Calu3 (cell line): ENCODE measurements at regions not wholly inside any gene's neighbourhood (a gene's known extent, or its start where the extent isn't known, plus 50 kb on each side); places are given as distances from the start of the nearest gene placed in this dataset.

Source experiments
- BruUV-seq: library from RNA; stranded (reverse); fragments of 400-500 nt; replicated peaks from 2 replicates; lab custom pipeline; 2021; lab: Mats Ljungman, UMichigan
- CTCF ChIA-PET: fragments of 300-600 bp; sonication (Branson Sonifier 250); formaldehyde crosslinking; loops from one replicate; lab custom pipeline; 2022; ENCODE audit warnings: antibody characterized with exemption; lab: Charles Lee
- DNase-seq: peaks from one replicate; pipeline ENCODE4 v3.0.0; 2022
- H3K27ac Mint-ChIP-seq: one replicate; pipeline ENCODE4 v1.8.0; 2022; ENCODE audit warnings: mixed read lengths; ENCODE audit not compliant: unreplicated experiment
- H3K27me3 Mint-ChIP-seq: one replicate; pipeline ENCODE4 v1.8.0; 2022; ENCODE audit warnings: mixed read lengths; ENCODE audit not compliant: unreplicated experiment
- H3K36me3 Mint-ChIP-seq: one replicate; pipeline ENCODE4 v1.8.0; 2022; ENCODE audit warnings: mild to moderate bottlenecking, moderate library complexity, mixed read lengths; ENCODE audit not compliant: insufficient read depth, unreplicated experiment
- H3K4me1 Mint-ChIP-seq: one replicate; pipeline ENCODE4 v1.8.0; 2022; ENCODE audit warnings: mild to moderate bottlenecking, low read depth, mixed read lengths; ENCODE audit not compliant: unreplicated experiment
- H3K4me3 Mint-ChIP-seq: one replicate; pipeline ENCODE4 v1.8.0; 2022; ENCODE audit warnings: mild to moderate bottlenecking, low read depth, moderate library complexity, mixed read lengths; ENCODE audit not compliant: unreplicated experiment
- H3K9me3 Mint-ChIP-seq: one replicate; pipeline ENCODE4 v1.8.0; 2022; ENCODE audit warnings: low read depth, mixed read lengths; ENCODE audit not compliant: unreplicated experiment
- intact Hi-C: fragments of 100-400 bp; cut with micrococcal nuclease; formaldehyde crosslinking; loops from one replicate; pipeline ENCODE4 v1.10.0; 2022; ENCODE audit not compliant: unreplicated experiment
- TF ChIP-seq, protein P1 (sequence below): fragments of 200-600 bp; IDR thresholded peaks from one replicate; pipeline ENCODE4 v1.8.0; 2022; ENCODE audit warnings: antibody characterized with exemption; ENCODE audit not compliant: unreplicated experiment

DNA sequence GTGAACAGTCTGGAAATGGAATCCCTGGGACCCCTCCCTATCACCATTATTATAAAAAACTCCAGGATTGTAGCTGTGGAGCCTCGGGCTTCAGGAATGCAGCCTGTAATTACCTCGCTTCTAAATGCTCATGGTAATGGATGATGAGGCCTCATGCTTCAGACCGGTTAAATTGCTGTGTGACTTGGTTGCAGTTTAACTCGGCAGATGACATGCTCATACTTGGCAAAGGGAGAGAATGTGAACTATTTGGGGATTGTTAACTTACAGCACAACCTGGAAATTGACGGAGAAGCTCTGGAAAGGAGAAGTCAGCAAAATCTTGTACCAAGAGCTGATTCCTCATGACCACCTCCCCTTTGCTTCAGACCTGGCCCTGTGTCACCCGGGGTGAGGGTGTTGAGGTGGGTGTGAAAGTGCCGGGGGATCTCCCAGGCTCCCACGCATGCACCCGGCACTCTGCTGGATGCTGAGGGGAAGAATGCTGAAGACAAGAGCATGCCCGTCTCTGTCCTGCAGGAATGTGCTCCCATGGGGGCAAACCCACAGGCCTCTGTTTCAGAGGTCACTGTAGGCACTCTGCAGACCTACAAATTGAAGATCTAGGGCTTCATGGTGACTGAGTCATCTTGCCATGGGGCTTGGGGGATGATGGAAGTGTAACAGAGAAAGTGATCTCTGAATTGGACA is 364.8 kb downstream of the RPS6KC1 start:
- H3K4me1 Mint-ChIP-seq: no peaks in the 10 kb centered on the region
- TF ChIP-seq, protein P1, sequence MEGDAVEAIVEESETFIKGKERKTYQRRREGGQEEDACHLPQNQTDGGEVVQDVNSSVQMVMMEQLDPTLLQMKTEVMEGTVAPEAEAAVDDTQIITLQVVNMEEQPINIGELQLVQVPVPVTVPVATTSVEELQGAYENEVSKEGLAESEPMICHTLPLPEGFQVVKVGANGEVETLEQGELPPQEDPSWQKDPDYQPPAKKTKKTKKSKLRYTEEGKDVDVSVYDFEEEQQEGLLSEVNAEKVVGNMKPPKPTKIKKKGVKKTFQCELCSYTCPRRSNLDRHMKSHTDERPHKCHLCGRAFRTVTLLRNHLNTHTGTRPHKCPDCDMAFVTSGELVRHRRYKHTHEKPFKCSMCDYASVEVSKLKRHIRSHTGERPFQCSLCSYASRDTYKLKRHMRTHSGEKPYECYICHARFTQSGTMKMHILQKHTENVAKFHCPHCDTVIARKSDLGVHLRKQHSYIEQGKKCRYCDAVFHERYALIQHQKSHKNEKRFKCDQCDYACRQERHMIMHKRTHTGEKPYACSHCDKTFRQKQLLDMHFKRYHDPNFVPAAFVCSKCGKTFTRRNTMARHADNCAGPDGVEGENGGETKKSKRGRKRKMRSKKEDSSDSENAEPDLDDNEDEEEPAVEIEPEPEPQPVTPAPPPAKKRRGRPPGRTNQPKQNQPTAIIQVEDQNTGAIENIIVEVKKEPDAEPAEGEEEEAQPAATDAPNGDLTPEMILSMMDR: no peak
- DNase-seq: no peak
- no TSS peak for BruUV-seq
- peaks cover under 1% of the 10 kb centered on the region for H3K9me3 Mint-ChIP-seq
- no peak overlapping the region for H3K4me3 Mint-ChIP-seq
- intact Hi-C loops: no loop called here
- H3K27me3 Mint-ChIP-seq: peaks cover 94% of the 10 kb centered on the region
- H3K27ac Mint-ChIP-seq: no peak overlapping the region
- CTCF ChIA-PET: no interaction called here
- no peaks in the 10 kb centered on the region for H3K36me3 Mint-ChIP-seq

DNA sequence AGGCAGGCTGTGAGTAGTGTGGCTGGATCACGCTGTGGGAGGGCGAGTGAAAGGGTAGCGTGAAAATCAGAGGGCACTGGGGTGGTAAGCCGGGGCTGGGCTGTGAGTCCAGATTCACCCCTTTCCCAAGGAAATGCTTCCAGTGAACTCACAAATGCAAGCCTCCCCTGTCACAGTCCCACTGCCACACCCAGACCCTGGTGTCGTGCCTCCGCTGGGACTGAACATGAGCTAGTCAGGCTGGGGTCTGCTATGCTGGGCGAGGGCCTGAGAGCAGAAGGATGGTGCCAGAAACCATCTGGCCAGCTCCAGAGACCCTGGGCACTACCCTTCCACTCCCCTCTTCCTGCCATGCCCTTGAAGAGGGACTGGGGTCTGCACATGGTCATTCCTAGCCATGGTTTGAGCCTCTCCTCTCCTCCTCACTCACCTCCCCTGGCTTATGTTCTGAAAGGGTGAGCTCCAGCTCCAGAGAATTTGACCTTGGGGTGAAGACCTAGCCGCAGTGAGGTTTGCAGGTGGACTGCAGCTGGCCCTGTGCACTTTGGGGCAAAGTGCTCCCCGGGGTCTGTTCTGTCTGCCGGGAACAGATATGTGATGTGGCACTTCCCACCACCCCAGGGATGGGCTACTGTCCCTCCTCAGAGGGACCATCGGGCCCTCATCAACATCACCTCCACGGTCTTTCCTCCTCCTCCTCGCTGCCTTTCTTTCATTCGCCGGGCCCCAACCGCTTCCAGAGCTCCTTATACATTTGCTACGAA is 365.6 kb downstream of the RPS6KC1 start:
- intact Hi-C loops: no loop called here
- no TSS peak for BruUV-seq
- Mint-ChIP-seq H3K27ac (no peak overlapping the region), H3K4me3 (no peak overlapping the region), H3K27me3 (peaks cover 86% of the 10 kb centered on the region), H3K9me3 (no peaks in the 10 kb centered on the region), H3K4me1 (no peaks in the 10 kb centered on the region), H3K36me3 (no peaks in the 10 kb centered on the region)
- TF ChIP-seq, protein P1: no peak
- CTCF ChIA-PET: no interaction called here
- DNase-seq: no peak

GRCh38 chr1:213417225-213417820 is 366.3 kb downstream of the RPS6KC1 start:
- H3K9me3 Mint-ChIP-seq: no peaks in the 10 kb centered on the region

DNA sequence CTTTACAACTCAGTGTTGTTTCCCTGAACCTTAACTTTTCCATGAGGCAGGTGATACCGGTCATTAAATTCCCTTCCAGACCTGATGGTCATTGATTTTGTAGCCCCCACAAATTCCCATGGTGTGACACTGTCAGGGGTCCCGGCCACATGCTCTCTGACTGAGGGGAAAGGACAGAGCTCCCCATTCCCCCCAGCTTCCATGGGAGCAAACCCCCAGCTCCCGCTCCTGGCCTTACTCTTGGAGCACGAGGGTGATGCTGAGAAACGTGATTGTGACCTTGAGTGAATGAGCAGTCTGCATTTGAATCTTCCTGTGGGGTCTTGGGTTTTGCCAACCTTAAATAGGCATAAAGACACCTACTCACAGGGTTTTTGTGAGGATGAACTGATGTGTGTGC is 366.8 kb downstream of the RPS6KC1 start:
- Mint-ChIP-seq H3K4me3 (no peak overlapping the region), H3K4me1 (no peaks in the 10 kb centered on the region), H3K27ac (no peak overlapping the region), H3K27me3 (peaks cover 79% of the 10 kb centered on the region), H3K9me3 (no peaks in the 10 kb centered on the region), H3K36me3 (no peaks in the 10 kb centered on the region)
- TF ChIP-seq, protein P1: no peak
- CTCF ChIA-PET: no interaction called here
- DNase-seq: no peak
- intact Hi-C loops: loop anchor here (2.0 kb wide), 1 partner anchor 173 kb away; no protein-coding TSS in a partner anchor
- no TSS peak for BruUV-seq

More at GRCh38 chr1:213417225-213417820, 366.3 kb downstream of the RPS6KC1 start:
- TF ChIP-seq, protein P1: no peak
- H3K36me3 Mint-ChIP-seq: no peaks in the 10 kb centered on the region
- no TSS peak for BruUV-seq
- DNase-seq: no peak
- intact Hi-C loops: no loop called here
- H3K4me1 Mint-ChIP-seq: no peaks in the 10 kb centered on the region
- no peak overlapping the region for H3K4me3 Mint-ChIP-seq
- no peak overlapping the region for H3K27ac Mint-ChIP-seq
- H3K27me3 Mint-ChIP-seq: peaks cover 79% of the 10 kb centered on the region
- CTCF ChIA-PET: no interaction called here
